HepG2 (cell line): ENCODE measurements at regions not wholly inside any gene's neighbourhood (a gene's known extent, or its start where the extent isn't known, plus 50 kb on each side); places are given as distances from the start of the nearest gene placed in this dataset.
A peak's percentile ranks its signal among the peaks of the same experiment; 100 is the strongest.

Experiments used
- ATM ChIP-seq: fragments of 450-650 bp; IDR thresholded peaks from 2 replicates; pipeline ENCODE4 v1.7.1; 2017; ENCODE audit warnings: mild to moderate bottlenecking, borderline replicate concordance
- BATF2 ChIP-seq: sonication (generic); formaldehyde crosslinking; IDR thresholded peaks from 2 replicates; pipeline ENCODE4 v1.8.0; 2022; ENCODE audit warnings: mild to moderate bottlenecking, missing genetic modification reagents, moderate library complexity
- CTCF ChIP-seq: sonication (generic); formaldehyde crosslinking; IDR thresholded peaks from 2 replicates; pipeline ENCODE4 v1.5.0; 2020; ENCODE audit warnings: mild to moderate bottlenecking, missing genetic modification reagents, moderate library complexity
- ERF ChIP-seq: IDR thresholded peaks from 2 replicates; pipeline ENCODE4 v1.6.1; 2018; ENCODE audit warnings: missing biosample characterization, missing genetic modification reagents
- FOXJ3 ChIP-seq: sonication (generic); formaldehyde crosslinking; IDR thresholded peaks from 2 replicates; pipeline ENCODE4 v1.4.0; 2020; ENCODE audit warnings: missing genetic modification reagents, mild to moderate bottlenecking, borderline replicate concordance
- GRHL1 ChIP-seq: sonication (generic); formaldehyde crosslinking; conservative IDR thresholded peaks from 2 replicates; pipeline ENCODE4 v1.8.0; 2022; ENCODE audit warnings: missing genetic modification reagents
- HNRNPUL1 ChIP-seq: fragments of 200-400 bp; formaldehyde crosslinking; IDR thresholded peaks from 2 replicates; pipeline ENCODE4 v1.6.1; 2017; ENCODE audit warnings: low read depth, mild to moderate bottlenecking, low read length, moderate library complexity
- JARID2 ChIP-seq: sonication (generic); formaldehyde crosslinking; IDR thresholded peaks from 2 replicates; pipeline ENCODE4 v1.8.1; 2023; ENCODE audit warnings: missing genetic modification reagents, inconsistent platforms; ENCODE audit not compliant: insufficient replicate concordance
- MAFF ChIP-seq: IDR thresholded peaks from 2 replicates; pipeline ENCODE4 v1.6.1; 2011; ENCODE audit warnings: low read depth, low read length, improper control_type of control experiment
- MTA1 ChIP-seq: sonication (generic); formaldehyde crosslinking; IDR thresholded peaks from 2 replicates; pipeline ENCODE4 v1.4.0; 2020; ENCODE audit warnings: missing genetic modification reagents, mild to moderate bottlenecking, borderline replicate concordance
- NPAS2 ChIP-seq: sonication (generic); formaldehyde crosslinking; IDR thresholded peaks from 2 replicates; pipeline ENCODE4 v1.8.0; 2022; ENCODE audit warnings: mild to moderate bottlenecking, missing genetic modification reagents, borderline replicate concordance
- POLR2A ChIP-seq, 2 experiments: IDR thresholded peaks; 2 replicates each; pipeline ENCODE4 v1.6.1; 2011; ENCODE audit warnings: low read depth in 2 of 2, low read length in 2 of 2, mild to moderate bottlenecking in 1 of 2, moderate library complexity in 1 of 2; ENCODE audit not compliant: insufficient read depth in 1 of 2
- RFXAP ChIP-seq: sonication (generic); formaldehyde crosslinking; IDR thresholded peaks from 2 replicates; pipeline ENCODE4 v1.4.0; 2020; ENCODE audit warnings: missing genetic modification reagents, borderline replicate concordance
- RXRB ChIP-seq: IDR thresholded peaks from 2 replicates; pipeline ENCODE4 v1.6.1; 2016; ENCODE audit warnings: borderline replicate concordance, missing genetic modification reagents, missing compliant biosample characterization
- SRF ChIP-seq: IDR thresholded peaks from 2 replicates; pipeline ENCODE4 v1.6.1; 2011; ENCODE audit warnings: mild to moderate bottlenecking, low read depth, low read length, moderate library complexity
- TCF7 ChIP-seq: sonication (generic); IDR thresholded peaks from 2 replicates; pipeline ENCODE4 v1.6.1; 2016; ENCODE audit warnings: antibody characterized with exemption, low read depth
- ZEB1 ChIP-seq: IDR thresholded peaks from 2 replicates; pipeline ENCODE4 v1.6.1; 2012; ENCODE audit warnings: mild to moderate bottlenecking, low read depth, inconsistent platforms; ENCODE audit not compliant: insufficient replicate concordance
- ZNF17 ChIP-seq: sonication (generic); formaldehyde crosslinking; IDR thresholded peaks from 2 replicates; pipeline ENCODE4 v1.5.0; 2020; ENCODE audit warnings: mild to moderate bottlenecking, missing genetic modification reagents
- ZNF24 ChIP-seq: fragments of 450-650 bp; IDR thresholded peaks from 2 replicates; pipeline ENCODE4 v1.6.1; 2017; ENCODE audit warnings: antibody characterized with exemption, mild to moderate bottlenecking
- ZNF430 ChIP-seq: sonication (generic); formaldehyde crosslinking; IDR thresholded peaks from 2 replicates; pipeline ENCODE4 v1.9.0; 2021; ENCODE audit warnings: mild to moderate bottlenecking, missing genetic modification reagents
- ZNF589 ChIP-seq: sonication (generic); formaldehyde crosslinking; conservative IDR thresholded peaks from 2 replicates; pipeline ENCODE4 v1.8.0; 2022; ENCODE audit warnings: mild to moderate bottlenecking, moderate library complexity, missing genetic modification reagents
- ZNF629 ChIP-seq: sonication (generic); formaldehyde crosslinking; conservative IDR thresholded peaks from 2 replicates; pipeline ENCODE4 v1.5.0; 2020; ENCODE audit warnings: missing genetic modification reagents
- ZNF761 ChIP-seq: sonication (generic); formaldehyde crosslinking; conservative IDR thresholded peaks from 2 replicates; pipeline ENCODE4 v1.4.0; 2020; ENCODE audit warnings: mild to moderate bottlenecking, missing genetic modification reagents
- ZZZ3 ChIP-seq: sonication (generic); formaldehyde crosslinking; IDR thresholded peaks from 2 replicates; pipeline ENCODE4 v1.4.0; 2020; ENCODE audit warnings: missing genetic modification reagents, mild to moderate bottlenecking, borderline replicate concordance
- TF ChIP-seq, protein P1 (sequence below): IDR thresholded peaks from 2 replicates; pipeline ENCODE4 v1.6.1; 2016; ENCODE audit warnings: low read depth, borderline replicate concordance
- TF ChIP-seq, protein P2 (sequence below): IDR thresholded peaks from 2 replicates; pipeline ENCODE4 v1.6.1; 2016; ENCODE audit warnings: missing compliant biosample characterization, missing genetic modification reagents, borderline replicate concordance
- TF ChIP-seq, protein P3 (sequence below): sonication (generic); formaldehyde crosslinking; conservative IDR thresholded peaks from 2 replicates; pipeline ENCODE4 v1.4.0; 2020; ENCODE audit warnings: missing genetic modification reagents

DNA sequence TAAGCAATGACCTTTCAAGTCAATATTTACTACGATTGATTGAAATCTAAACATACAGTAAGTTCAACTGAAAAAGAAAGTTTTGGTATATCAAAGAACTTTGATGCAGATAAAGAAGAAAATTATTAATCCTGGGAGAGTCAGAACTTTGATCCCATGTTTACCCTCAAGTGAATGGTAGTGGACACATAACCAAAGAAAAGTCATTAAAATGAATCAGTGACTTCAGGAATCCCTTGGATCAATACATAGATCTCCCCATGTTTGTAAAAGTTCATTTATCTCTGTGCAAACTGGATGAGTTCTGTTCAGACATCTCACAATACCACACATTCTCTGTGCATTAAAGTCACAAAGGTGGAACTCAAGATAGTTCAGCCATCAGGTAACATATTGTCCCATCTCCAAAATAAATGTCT is 75.5 kb upstream of the RELN start (continued):
- TF ChIP-seq HNRNPUL1: peak; percentile 92
- TF ChIP-seq ZNF761 (CRISPR knock-in tag): no peak
- TF ChIP-seq ZNF589: no peak
- no peak for TF ChIP-seq BATF2 (CRISPR knock-in tag)
- no peak for TF ChIP-seq ZZZ3 (CRISPR knock-in tag)
- no peak for TF ChIP-seq ATM
- TF ChIP-seq ERF (CRISPR knock-in tag): no peak
- no peak for TF ChIP-seq MTA1 (CRISPR knock-in tag)
- peak; percentile 100 for TF ChIP-seq TCF7
- TF ChIP-seq JARID2 (CRISPR knock-in tag): no peak
- TF ChIP-seq ZNF430: no peak
- TF ChIP-seq GRHL1 (CRISPR knock-in tag): no peak
- peak; percentile 88 for TF ChIP-seq ZEB1
- no peak for TF ChIP-seq RFXAP (CRISPR knock-in tag)
- TF ChIP-seq FOXJ3 (CRISPR knock-in tag): peak; percentile 98; the same call in 1 of the 2 replicates
- no peak for TF ChIP-seq CTCF
- TF ChIP-seq, protein P1, sequence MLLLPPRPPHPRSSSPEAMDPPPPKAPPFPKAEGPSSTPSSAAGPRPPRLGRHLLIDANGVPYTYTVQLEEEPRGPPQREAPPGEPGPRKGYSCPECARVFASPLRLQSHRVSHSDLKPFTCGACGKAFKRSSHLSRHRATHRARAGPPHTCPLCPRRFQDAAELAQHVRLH: no peak
- TF ChIP-seq, protein P2, sequence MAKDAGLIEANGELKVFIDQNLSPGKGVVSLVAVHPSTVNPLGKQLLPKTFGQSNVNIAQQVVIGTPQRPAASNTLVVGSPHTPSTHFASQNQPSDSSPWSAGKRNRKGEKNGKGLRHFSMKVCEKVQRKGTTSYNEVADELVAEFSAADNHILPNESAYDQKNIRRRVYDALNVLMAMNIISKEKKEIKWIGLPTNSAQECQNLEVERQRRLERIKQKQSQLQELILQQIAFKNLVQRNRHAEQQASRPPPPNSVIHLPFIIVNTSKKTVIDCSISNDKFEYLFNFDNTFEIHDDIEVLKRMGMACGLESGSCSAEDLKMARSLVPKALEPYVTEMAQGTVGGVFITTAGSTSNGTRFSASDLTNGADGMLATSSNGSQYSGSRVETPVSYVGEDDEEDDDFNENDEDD (CRISPR knock-in tag): no peak
- TF ChIP-seq SRF: no peak
- no peak for TF ChIP-seq POLR2A (IDR thresholded peaks at IDR 0.05; ENCODE audit: insufficient read depth in 1 of 2, low read depth in 2 of 2, low read length in 2 of 2)
- TF ChIP-seq, protein P3, sequence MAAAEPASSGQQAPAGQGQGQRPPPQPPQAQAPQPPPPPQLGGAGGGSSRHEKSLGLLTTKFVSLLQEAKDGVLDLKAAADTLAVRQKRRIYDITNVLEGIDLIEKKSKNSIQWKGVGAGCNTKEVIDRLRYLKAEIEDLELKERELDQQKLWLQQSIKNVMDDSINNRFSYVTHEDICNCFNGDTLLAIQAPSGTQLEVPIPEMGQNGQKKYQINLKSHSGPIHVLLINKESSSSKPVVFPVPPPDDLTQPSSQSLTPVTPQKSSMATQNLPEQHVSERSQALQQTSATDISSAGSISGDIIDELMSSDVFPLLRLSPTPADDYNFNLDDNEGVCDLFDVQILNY: no peak
- TF ChIP-seq RXRB (CRISPR knock-in tag): peak; percentile 92
- peak; percentile 77 for TF ChIP-seq ZNF24
- no peak for TF ChIP-seq NPAS2 (CRISPR knock-in tag)
- no peak for TF ChIP-seq ZNF629 (CRISPR knock-in tag)
- no peak for TF ChIP-seq MAFF
- no peak for TF ChIP-seq ZNF17
